ENCODE measurements at regions not wholly inside any gene's neighbourhood (a gene's known extent, or its start where the extent isn't known, plus 50 kb on each side); places are given as distances from the start of the nearest gene placed in this dataset.
A peak's percentile ranks its signal among the peaks of the same experiment; 100 is the strongest.

DNA sequence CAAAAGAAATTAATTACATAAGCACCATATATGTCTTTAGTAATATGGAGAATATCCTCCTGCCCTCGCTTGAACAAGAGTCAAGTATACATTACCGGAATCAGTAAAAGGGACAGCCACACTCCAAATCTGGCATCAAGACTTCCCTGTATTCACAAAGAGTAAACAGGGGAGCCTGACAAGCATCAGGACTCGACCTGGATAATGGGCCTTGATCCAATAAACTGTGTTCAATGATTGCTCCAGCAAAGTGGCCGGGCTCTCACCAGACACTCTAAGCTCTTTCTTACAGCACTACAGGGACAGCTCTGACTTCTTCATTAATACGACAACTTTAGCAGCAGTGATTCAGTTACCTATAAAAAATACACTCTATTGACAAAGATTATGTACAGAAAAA, 307.9 kb upstream of the POU3F2 start:
- WGBS, 2 donors, result 56 to 63% methylated on average over 5 of the region's 5 CpGs
- ATAC-seq (ENCODE audit: low FRiP score), result no peak

DNA sequence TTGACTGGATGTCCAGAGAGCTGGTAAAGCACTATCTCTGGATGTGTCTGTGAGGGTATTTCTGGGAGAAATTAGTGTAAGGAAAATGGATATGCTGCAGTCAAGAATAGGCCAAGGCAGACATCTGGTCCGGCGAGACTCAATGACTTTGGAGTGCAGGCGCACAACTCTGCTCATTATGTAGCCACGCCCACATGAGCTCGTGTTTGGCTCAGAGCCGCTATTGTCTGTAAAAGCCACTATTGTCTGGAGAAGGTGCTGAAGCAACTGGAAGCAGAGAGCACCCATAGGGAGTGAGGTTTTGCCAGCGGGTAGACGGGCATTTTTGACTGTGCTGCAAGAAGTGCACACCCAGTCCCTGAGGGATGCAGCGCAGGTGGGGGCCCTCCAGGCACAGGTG, 305.0 kb upstream of the POU3F2 start:
- no peaks in the 10 kb centered on the region for H3K36me3 ChIP-seq (ENCODE audit: control insufficient read depth in 1 of 2, insufficient read depth in 2 of 2, low read length in 1 of 2)
- H3K9me3 ChIP-seq (ENCODE audit: control insufficient read depth, low read length), result no peaks in the 10 kb centered on the region
- intact Hi-C loops (cut with DNase I), result no loop called here
- 89 to 90% methylated on average over 9 of the region's 9 CpGs for WGBS, 2 donors
- H3K4me3 ChIP-seq (ENCODE audit: low read length in 2 of 2), result no peak overlapping the region
- ATAC-seq (ENCODE audit: low FRiP score) (no peak), DNase-seq (no peak)
- no peaks in the 10 kb centered on the region for H3K4me1 ChIP-seq (ENCODE audit: control insufficient read depth in 1 of 2, insufficient read depth in 2 of 2, low read length in 2 of 2)
- no peaks in the 10 kb centered on the region for H3K27me3 ChIP-seq (ENCODE audit: control insufficient read depth in 1 of 2, insufficient read depth in 2 of 2, low read length in 1 of 2)
- H3K27ac ChIP-seq (ENCODE audit: low read depth in 1 of 2, low read length in 2 of 2), result no peak overlapping the region

More for the DNA sequence above, 307.9 kb upstream of the POU3F2 start:
- no peaks in the 10 kb centered on the region for H3K9me3 ChIP-seq (ENCODE audit: control insufficient read depth, low read length)
- H3K4me3 ChIP-seq (ENCODE audit: low read length in 2 of 2), result no peak overlapping the region
- H3K36me3 ChIP-seq (ENCODE audit: control insufficient read depth in 1 of 2, insufficient read depth in 2 of 2, low read length in 1 of 2), result no peaks in the 10 kb centered on the region
- no peaks in the 10 kb centered on the region for H3K27me3 ChIP-seq (ENCODE audit: control insufficient read depth in 1 of 2, insufficient read depth in 2 of 2, low read length in 1 of 2)
- DNase-seq, result no peak
- H3K27ac ChIP-seq (ENCODE audit: low read depth in 1 of 2, low read length in 2 of 2), result no peak overlapping the region
- intact Hi-C loops (cut with DNase I), result no loop called here
- H3K4me1 ChIP-seq (ENCODE audit: control insufficient read depth in 1 of 2, insufficient read depth in 2 of 2, low read length in 2 of 2), result no peaks in the 10 kb centered on the region

GRCh38 chr6:98530732-98531131, 303.6 kb upstream of the POU3F2 start:
- 69 to 76% methylated on average over 5 of the region's 5 CpGs for WGBS, 2 donors
- Histone ChIP-seq H3K4me3 (ENCODE audit: low read length in 2 of 2) (no peak overlapping the region), H3K36me3 (ENCODE audit: control insufficient read depth in 1 of 2, insufficient read depth in 2 of 2, low read length in 1 of 2) (no peaks in the 10 kb centered on the region), H3K27me3 (ENCODE audit: control insufficient read depth in 1 of 2, insufficient read depth in 2 of 2, low read length in 1 of 2) (no peaks in the 10 kb centered on the region), H3K27ac (ENCODE audit: low read depth in 1 of 2, low read length in 2 of 2) (no peak overlapping the region), H3K4me1 (ENCODE audit: control insufficient read depth in 1 of 2, insufficient read depth in 2 of 2, low read length in 2 of 2) (no peaks in the 10 kb centered on the region), H3K9me3 (ENCODE audit: control insufficient read depth, low read length) (no peaks in the 10 kb centered on the region)
- intact Hi-C loops (cut with DNase I), result no loop called here
- DNase-seq, result no peak
- no peak for ATAC-seq (ENCODE audit: low FRiP score)

GRCh38 chr6:98532004-98532403, 302.4 kb upstream of the POU3F2 start:
- WGBS, 2 donors, result 83 to 92% methylated on average over 6 of the region's 6 CpGs
- ATAC-seq (ENCODE audit: low FRiP score) (peak; percentile 39), DNase-seq (no peak)
- Histone ChIP-seq H3K4me1 (ENCODE audit: control insufficient read depth in 1 of 2, insufficient read depth in 2 of 2, low read length in 2 of 2) (no peaks in the 10 kb centered on the region), H3K4me3 (ENCODE audit: low read length in 2 of 2) (no peak overlapping the region), H3K36me3 (ENCODE audit: control insufficient read depth in 1 of 2, insufficient read depth in 2 of 2, low read length in 1 of 2) (no peaks in the 10 kb centered on the region), H3K27ac (ENCODE audit: low read depth in 1 of 2, low read length in 2 of 2) (no peak overlapping the region), H3K27me3 (ENCODE audit: control insufficient read depth in 1 of 2, insufficient read depth in 2 of 2, low read length in 1 of 2) (no peaks in the 10 kb centered on the region), H3K9me3 (ENCODE audit: control insufficient read depth, low read length) (no peaks in the 10 kb centered on the region)
- intact Hi-C loops (cut with DNase I), result no loop called here

- Histone ChIP-seq H3K27ac (ENCODE audit: low read depth in 1 of 2, low read length in 2 of 2) (no peak overlapping the region), H3K36me3 (ENCODE audit: control insufficient read depth in 1 of 2, insufficient read depth in 2 of 2, low read length in 1 of 2) (no peaks in the 10 kb centered on the region), H3K9me3 (ENCODE audit: control insufficient read depth, low read length) (no peaks in the 10 kb centered on the region), H3K4me1 (ENCODE audit: control insufficient read depth in 1 of 2, insufficient read depth in 2 of 2, low read length in 2 of 2) (no peaks in the 10 kb centered on the region), H3K27me3 (ENCODE audit: control insufficient read depth in 1 of 2, insufficient read depth in 2 of 2, low read length in 1 of 2) (no peaks in the 10 kb centered on the region), H3K4me3 (ENCODE audit: low read length in 2 of 2) (no peak overlapping the region)
- 74 to 77% methylated on average over 2 of the region's 2 CpGs for WGBS, 2 donors
- ATAC-seq (ENCODE audit: low FRiP score) (no peak), DNase-seq (no peak)
- intact Hi-C loops (cut with DNase I), result no loop called here
Observed at GRCh38 chr6:98539741-98540140, 294.6 kb upstream of the POU3F2 start.

- DNase-seq (no peak), ATAC-seq (ENCODE audit: low FRiP score) (no peak)
- no peak overlapping the region for H3K4me3 ChIP-seq (ENCODE audit: low read length in 2 of 2)
- H3K36me3 ChIP-seq (ENCODE audit: control insufficient read depth in 1 of 2, insufficient read depth in 2 of 2, low read length in 1 of 2), result no peaks in the 10 kb centered on the region
- no peaks in the 10 kb centered on the region for H3K9me3 ChIP-seq (ENCODE audit: control insufficient read depth, low read length)
- H3K27me3 ChIP-seq (ENCODE audit: control insufficient read depth in 1 of 2, insufficient read depth in 2 of 2, low read length in 1 of 2), result no peaks in the 10 kb centered on the region
- H3K27ac ChIP-seq (ENCODE audit: low read depth in 1 of 2, low read length in 2 of 2), result no peak overlapping the region
- WGBS, 2 donors, result 39 to 51% methylated on average over 2 of the region's 2 CpGs
- no peaks in the 10 kb centered on the region for H3K4me1 ChIP-seq (ENCODE audit: control insufficient read depth in 1 of 2, insufficient read depth in 2 of 2, low read length in 2 of 2)
- intact Hi-C loops (cut with DNase I), result no loop called here
Observed at GRCh38 chr6:98546376-98546775, 288.0 kb upstream of the POU3F2 start.

GRCh38 chr6:98547151-98547550, 287.2 kb upstream of the POU3F2 start:
- Histone ChIP-seq H3K9me3 (ENCODE audit: control insufficient read depth, low read length) (no peaks in the 10 kb centered on the region), H3K27me3 (ENCODE audit: control insufficient read depth in 1 of 2, insufficient read depth in 2 of 2, low read length in 1 of 2) (no peaks in the 10 kb centered on the region), H3K4me1 (ENCODE audit: control insufficient read depth in 1 of 2, insufficient read depth in 2 of 2, low read length in 2 of 2) (no peaks in the 10 kb centered on the region), H3K27ac (ENCODE audit: low read depth in 1 of 2, low read length in 2 of 2) (no peak overlapping the region), H3K36me3 (ENCODE audit: control insufficient read depth in 1 of 2, insufficient read depth in 2 of 2, low read length in 1 of 2) (no peaks in the 10 kb centered on the region), H3K4me3 (ENCODE audit: low read length in 2 of 2) (no peak overlapping the region)
- no peak for DNase-seq
- WGBS, 2 donors, result 45 to 51% methylated on average over 6 of the region's 6 CpGs
- ATAC-seq (ENCODE audit: low FRiP score), result no peak
- intact Hi-C loops (cut with DNase I), result no loop called here

- Histone ChIP-seq H3K9me3 (ENCODE audit: control insufficient read depth, low read length) (no peaks in the 10 kb centered on the region), H3K27me3 (ENCODE audit: control insufficient read depth in 1 of 2, insufficient read depth in 2 of 2, low read length in 1 of 2) (no peaks in the 10 kb centered on the region), H3K27ac (ENCODE audit: low read depth in 1 of 2, low read length in 2 of 2) (no peak overlapping the region), H3K4me3 (ENCODE audit: low read length in 2 of 2) (no peak overlapping the region), H3K4me1 (ENCODE audit: control insufficient read depth in 1 of 2, insufficient read depth in 2 of 2, low read length in 2 of 2) (no peaks in the 10 kb centered on the region), H3K36me3 (ENCODE audit: control insufficient read depth in 1 of 2, insufficient read depth in 2 of 2, low read length in 1 of 2) (no peaks in the 10 kb centered on the region)
- no peak for DNase-seq
- WGBS, 2 donors, result 26 to 32% methylated on average over 5 of the region's 5 CpGs
- intact Hi-C loops (cut with DNase I), result no loop called here
- ATAC-seq (ENCODE audit: low FRiP score), result no peak
Observed at GRCh38 chr6:98547634-98548033, 286.7 kb upstream of the POU3F2 start.

GRCh38 chr6:98548301-98548700, 286.1 kb upstream of the POU3F2 start:
- Histone ChIP-seq H3K9me3 (ENCODE audit: control insufficient read depth, low read length) (no peaks in the 10 kb centered on the region), H3K4me3 (ENCODE audit: low read length in 2 of 2) (no peak overlapping the region), H3K36me3 (ENCODE audit: control insufficient read depth in 1 of 2, insufficient read depth in 2 of 2, low read length in 1 of 2) (no peaks in the 10 kb centered on the region), H3K27ac (ENCODE audit: low read depth in 1 of 2, low read length in 2 of 2) (no peak overlapping the region), H3K27me3 (ENCODE audit: control insufficient read depth in 1 of 2, insufficient read depth in 2 of 2, low read length in 1 of 2) (no peaks in the 10 kb centered on the region), H3K4me1 (ENCODE audit: control insufficient read depth in 1 of 2, insufficient read depth in 2 of 2, low read length in 2 of 2) (no peaks in the 10 kb centered on the region)
- DNase-seq (no peak), ATAC-seq (ENCODE audit: low FRiP score) (no peak)
- 50 to 64% methylated on average over 1 of the region's 1 CpG for WGBS, 2 donors
- intact Hi-C loops (cut with DNase I), result no loop called here

Data from aorta (tissue), 5 donors.